ENCODE measurements at regions not wholly inside any gene's neighbourhood (a gene's known extent, or its start where the extent isn't known, plus 50 kb on each side); places are given as distances from the start of the nearest gene placed in this dataset.

GRCh38 chr11:112504056-112504455 lies 243.4 kb upstream of the PLET1 start:
- no peak for TF ChIP-seq CTCF (IDR thresholded peaks at IDR 0.05)
- TF ChIP-seq ZFX (IDR thresholded peaks at IDR 0.05; ENCODE audit: borderline replicate concordance), result no peak
